ENCODE measurements at regions not wholly inside any gene's neighbourhood (a gene's known extent, or its start where the extent isn't known, plus 50 kb on each side); places are given as distances from the start of the nearest gene placed in this dataset.

- TF ChIP-seq CTCF (IDR thresholded peaks at IDR 0.05) (no peak), POLR2AphosphoS5 (IDR thresholded peaks at IDR 0.05; ENCODE audit: insufficient read depth in 1 of 2, low read depth in 1 of 2) (no peak), POLR2A (IDR thresholded peaks at IDR 0.05) (no peak)
These were observed 60.9 kb upstream of the CLMP start for GRCh38 chr11:123255909-123256308.
